ENCODE measurements at regions not wholly inside any gene's neighbourhood (a gene's known extent, or its start where the extent isn't known, plus 50 kb on each side); places are given as distances from the start of the nearest gene placed in this dataset.
"Not testable (repeated sequence)": the region's sequence is repeated elsewhere in the genome, so short reads cannot be mapped to it uniquely, and the experiment has no call there.

DNA sequence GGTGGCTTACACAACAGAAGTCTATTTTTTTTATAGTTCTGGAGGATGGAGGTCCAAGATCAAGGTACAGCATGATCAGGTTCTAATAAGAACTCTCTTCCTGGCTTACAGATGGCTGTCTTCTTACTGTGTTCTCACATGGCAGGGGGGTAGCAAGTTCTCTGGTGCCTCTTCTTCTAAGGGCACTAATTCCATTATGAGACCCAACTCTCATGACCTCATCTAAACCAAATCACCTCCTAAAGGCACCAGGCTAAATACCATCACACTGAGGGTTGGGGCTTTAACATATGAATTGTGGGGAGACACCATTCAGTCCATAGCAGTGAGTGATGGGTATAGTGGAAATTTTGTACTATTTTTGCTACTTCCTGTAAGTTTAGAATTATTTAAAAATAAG is 75.2 kb upstream of the SLC4A7 start:
- no peak for DNase-seq

DNA sequence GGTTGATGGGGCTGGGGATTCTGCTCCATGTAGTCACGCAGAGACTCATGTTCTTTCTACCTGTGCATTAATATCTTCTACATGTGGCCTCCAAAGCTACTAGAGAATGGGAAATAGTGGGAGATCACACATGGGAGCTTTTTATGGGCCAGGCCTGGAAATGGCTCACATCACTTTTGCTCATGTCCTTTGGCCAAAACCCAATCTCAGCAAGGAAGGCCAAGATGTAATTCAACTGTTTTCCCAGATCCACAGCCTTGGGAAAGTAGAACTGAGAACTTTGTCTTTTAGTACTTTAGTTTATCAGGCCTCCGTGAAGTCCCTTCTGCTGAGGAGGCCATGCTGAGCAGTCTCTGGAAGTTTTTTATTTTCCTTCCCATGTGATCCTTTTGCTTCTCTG is 73.2 kb upstream of the SLC4A7 start:
- DNase-seq, result no peak

DNA sequence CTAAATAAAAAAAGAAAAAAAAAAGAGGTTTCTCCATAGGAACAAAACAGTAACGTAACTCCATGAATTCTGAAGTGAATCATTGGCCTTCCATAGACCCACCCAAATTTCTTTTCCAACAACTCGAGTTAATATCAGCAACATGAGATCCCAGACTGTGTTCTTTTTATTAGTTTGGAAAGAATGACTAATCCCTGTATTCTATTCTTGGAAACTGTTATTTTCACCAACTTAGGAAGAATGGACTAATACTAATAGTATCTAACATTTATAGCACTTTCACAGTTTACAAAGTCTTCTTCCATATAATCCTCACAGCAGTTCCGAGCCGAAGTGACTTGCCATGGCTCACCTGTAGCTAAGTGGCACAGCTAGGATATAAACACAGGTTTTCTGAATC is 72.7 kb upstream of the SLC4A7 start:
- DNase-seq, result no peak

DNA sequence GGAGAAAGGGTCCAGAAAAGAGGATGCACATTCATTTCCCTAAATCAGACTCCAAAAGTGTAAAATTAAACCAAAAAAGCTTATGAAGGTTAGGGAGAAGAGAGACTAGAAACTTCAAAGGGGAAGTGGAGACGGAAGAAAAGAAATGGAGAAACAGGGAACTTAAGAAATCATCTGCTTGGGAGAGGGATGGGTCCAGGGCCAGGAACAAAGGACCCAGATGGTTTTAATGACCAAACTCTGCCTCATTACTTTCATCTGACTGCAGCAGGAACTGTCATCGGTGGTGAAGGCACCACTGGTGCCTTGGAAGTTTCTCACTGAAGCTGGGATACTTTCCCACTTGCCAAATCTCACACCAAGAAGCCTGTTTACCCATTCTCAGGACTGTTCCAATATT is 70.5 kb upstream of the SLC4A7 start:
- no peak for DNase-seq

DNA sequence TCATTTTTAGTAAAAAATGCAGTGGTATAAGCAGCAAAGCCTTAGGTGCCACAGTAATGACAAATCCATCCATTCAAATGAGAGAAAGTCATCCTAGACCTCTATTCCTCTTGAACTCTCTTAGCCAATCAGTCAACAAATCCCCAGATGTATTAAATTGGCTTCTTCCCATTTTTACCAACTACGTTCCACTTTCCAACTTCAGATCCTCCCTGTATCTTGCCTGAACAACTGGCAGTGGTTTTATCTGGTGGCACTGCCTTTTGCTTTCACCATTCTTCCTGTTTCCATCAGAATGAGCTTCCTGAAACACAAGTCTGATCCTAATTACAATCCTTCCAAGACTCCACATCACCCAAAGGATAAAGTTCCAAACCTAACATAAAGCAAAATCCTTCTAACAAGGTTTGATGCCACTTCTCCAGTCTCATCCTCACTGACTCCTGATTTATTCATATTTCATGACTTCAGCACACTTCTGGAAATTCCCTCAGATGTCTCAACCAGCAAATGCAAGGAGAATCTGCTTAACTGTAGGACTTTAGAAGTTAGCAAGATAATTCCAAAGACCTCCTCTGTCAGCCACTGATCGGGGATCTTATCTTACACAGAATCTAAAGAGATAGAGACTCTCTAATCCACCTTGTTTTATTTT is 69.8 kb upstream of the SLC4A7 start:
- DNase-seq, result no peak

DNA sequence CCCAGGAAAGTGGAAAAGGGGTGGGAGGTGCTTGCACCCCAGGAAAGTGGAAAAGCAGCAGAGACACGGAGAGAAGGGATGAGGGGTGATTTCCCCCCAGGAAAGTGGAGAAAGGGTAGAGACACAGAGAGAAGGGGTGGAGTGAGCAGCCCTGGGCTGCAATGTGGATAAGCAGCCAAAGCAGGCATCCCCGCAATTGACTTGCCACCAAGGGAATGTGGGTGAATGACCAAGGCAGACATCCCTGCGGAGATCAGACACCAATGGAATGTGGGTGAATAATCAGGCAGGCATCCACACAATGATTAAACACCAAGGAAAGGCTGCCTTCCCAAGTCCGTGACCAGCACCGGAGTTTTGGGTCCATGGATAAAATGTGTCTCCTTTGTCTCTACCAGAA is 68.5 kb upstream of the SLC4A7 start:
- not testable (repeated sequence) for DNase-seq

DNA sequence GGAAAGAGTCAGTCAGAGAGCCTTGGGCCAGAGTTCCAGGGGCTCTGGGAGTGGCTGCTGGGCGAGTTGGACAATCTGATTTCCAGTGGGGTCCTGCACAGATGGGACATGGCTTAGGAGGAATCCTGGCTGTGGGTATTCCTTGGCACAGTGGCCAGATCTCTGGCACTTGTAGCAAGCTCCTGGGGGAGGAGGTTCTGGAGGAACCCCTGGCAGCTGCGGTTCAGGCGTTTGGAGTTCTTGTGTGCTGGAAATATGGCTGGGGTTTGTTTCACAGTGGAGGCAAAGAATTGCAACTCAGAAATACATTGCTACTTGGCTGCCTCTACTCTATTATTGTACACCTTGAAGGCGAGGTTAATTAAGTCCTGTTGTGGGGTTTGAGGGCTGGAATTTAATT is 67.2 kb upstream of the SLC4A7 start:
- not testable (repeated sequence) for DNase-seq

DNA sequence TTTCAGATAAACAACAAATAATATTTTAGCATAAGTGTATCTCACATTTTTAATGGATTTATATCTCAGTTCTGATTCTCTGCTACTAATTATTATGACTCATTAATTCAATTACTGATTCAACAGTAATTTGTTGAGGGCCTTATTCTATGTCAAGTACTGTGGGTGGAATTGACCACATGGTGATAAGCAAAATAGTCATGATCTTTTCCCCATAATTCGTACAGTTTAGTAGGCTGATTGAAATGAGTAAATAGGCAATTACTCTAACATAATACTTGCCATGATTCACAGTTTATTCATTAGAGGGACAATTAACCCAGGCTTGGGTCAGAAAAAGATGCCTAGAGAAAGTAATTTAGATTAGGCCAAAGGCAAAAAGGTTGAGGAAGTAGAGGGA is 60.9 kb upstream of the SLC4A7 start:
- no peak for DNase-seq

DNA sequence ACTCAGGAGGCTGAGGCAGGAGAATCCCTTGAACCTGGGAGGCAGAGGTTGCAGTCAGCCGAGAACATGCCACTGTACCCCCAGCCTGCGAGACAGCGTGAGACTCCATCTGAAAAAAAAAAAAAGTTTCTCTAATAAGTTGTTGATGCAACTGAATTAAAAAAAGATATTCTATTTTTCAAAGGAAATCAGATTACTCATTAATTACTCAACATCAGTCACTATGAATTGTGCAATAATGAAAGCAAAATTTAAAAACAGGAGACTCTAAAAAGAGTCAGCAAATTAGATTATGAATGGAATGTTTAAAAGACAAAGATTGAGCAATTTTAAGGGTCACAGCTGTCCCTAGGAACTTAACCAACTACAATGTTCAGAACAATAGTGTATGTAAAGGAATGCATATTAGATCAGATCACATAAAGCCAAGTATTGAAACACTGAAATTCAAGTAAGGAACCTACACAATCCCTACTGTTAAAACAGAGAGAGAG is 60.2 kb upstream of the SLC4A7 start:
- no peak for DNase-seq

DNA sequence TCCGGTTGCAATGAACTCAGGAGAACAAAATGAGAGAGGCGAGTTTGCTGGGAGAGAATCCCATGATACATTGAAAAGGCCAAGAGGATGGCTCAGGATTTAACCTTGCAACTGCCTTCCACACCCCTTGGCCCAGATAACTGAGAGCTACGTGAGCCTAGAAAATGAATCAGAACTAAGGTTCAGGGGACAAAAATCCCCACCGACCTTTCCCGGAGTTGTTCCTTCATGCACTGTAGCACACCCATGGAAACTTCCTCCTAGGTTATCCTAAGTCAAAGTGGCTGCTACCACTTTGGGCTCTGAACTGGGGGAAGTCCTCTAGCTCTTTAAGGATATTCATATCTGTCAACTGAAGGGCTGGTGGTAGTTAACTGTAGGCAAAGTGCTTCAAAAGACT is 58.3 kb upstream of the SLC4A7 start:
- DNase-seq, result no peak

DNA sequence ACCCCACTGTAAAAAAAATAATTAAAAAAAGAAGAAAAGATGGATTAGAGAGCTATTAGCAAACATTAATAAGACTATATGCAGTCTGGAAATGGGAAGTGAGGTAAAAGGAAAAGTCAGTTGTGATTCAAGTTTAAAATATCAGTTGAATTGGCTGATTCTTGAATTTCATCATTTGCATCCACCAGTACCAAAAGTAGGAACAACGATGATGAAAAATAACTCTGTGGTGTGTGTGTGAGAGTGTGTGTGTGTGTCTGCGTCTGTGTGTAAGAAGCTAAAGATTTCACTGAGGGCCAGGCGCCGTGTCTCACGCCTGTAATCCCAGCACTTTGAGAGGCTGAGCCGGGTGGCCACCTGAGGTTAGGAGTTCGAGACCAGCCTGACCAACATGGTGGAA is 56.0 kb upstream of the SLC4A7 start:
- no peak for DNase-seq

DNA sequence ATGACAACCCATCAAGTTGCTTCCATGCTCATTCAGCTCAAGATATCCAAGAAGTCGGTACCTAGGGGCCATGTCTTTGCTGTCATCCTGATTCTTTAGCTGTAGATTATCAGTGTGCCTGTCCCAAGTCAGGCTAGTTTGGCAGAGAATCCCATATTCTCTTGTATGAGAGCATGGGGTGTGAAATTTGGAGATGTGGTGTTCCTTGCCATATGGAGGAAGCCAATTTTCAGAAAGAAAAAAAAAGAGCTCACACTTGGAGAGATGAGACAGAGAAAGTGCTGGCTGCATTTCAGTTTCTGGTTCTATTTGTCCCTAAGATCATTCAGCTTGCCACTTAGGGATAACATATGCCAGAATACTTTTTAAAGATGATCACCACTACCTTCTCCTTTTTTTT is 52.3 kb upstream of the SLC4A7 start:
- DNase-seq, result peak in 1 of 56 donors; percentile 4

DNA sequence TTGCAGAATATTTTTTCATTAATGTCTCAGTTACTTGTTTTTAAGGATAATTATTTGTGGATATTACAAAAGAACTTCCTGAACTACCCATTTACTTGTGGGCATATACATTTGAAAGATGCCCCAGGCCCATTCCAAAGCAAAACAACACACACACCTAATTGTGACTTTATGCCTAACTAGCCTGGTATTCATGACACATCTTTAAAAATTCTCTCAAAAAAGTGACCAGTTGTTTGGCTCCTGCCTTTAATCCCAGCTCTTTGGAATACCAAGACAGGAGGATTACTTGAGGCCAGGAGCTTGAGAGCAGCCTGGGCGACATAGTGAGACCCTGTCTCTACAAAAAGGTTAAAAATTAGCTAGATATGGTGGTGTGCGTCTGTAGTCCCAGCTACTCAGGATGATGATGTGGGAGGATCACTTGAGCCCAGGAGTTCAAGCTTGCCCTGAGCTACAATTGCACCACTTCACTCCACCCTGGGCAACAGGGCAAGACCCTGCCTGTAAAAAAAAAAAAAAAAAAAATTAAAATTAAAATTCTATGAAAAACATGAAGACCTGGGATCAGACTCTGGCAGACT is 51.7 kb upstream of the SLC4A7 start:
- DNase-seq, result no peak

DNA sequence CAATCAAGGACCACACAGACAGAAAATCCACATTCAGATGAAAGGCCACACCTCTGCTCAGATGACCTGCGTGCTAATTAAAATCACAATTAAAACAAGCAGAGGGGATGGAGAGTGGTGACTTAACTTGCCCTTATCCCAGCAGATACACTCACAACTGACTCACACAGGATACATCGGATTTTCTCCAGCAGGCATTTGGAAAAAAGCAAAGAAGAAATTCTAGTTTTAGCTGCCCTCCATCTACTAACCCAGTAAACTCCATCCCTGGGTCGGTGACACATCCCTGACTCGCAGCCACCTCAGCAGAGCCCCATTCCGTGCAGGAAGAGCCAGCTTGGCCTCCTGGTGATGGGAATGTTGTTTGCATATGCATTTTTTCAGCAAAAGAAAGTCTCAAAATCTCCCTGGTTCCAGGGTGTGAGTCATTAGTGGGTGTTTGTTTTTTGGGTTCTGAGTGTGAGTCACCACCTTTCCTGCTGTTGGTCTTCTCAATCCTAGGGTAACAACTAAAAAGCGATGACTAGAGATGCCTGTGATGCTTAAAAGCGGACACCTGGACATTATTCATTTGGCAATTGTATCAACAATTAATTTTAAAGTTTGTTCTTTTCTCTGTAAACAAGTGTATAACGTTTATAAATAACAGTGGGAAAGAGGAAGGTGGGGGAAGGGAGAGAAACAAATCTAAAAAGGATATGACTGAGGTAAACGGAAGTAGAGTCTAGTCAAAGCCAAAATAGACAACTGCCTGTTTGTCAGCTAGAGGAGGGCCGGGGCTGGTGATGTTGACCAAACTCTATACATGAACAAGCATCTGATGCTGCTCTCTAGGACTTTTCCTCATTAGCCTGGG is 49.8 kb upstream of the SLC4A7 start:
- DNase-seq, result peak in 17 of 56 donors; percentile 3 to 44 (median 5)
